Embryonic facial prominence (tissue), 1 donor: ENCODE measurements at regions not wholly inside any gene's neighbourhood (a gene's known extent, or its start where the extent isn't known, plus 50 kb on each side); places are given as distances from the start of the nearest gene placed in this dataset.

Experiments used
- DNase-seq: peaks from one replicate; pipeline ENCODE4 v3.0.0-alpha.2; 2016; ENCODE audit errors: extremely low spot score

DNA sequence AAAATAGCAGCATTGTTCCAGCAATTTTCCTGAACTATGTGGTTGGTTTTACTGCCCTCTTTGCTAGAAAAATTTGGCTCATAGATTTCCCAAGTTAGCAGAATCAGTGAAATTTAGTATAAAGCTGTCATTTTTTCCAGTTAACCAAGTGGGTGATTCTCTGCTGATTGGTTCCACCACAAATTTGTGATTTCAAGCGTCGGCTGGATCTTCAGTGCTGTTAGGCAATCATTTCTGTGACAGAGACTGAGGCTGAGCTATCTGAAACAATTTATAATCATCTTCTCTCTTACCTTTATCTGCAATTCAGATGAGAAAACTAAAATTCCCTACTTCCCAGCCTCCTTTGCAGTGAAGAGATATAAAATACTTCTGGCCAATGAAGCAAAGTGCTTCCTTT lies 68.6 kb upstream of the OTUD4 start:
- no peak for DNase-seq

DNA sequence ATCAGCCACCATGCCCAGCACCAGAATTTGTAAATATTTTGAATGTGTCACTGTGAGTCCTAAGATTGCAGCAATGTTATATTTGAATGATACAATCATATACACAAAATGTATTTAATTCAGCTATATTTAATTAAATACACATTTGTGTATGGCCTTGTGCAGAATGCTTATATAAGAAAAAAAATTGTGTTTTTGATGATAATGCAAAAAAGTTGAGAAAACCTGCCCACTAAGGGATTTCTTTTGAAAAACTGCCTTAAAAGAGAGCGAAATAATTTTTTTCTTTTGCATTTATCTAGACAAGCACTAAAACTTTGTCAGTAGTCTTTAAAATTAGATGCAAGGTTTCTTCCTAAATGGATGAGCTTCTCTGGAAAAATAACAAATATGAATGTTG lies 68.1 kb upstream of the OTUD4 start:
- DNase-seq, result no peak

DNA sequence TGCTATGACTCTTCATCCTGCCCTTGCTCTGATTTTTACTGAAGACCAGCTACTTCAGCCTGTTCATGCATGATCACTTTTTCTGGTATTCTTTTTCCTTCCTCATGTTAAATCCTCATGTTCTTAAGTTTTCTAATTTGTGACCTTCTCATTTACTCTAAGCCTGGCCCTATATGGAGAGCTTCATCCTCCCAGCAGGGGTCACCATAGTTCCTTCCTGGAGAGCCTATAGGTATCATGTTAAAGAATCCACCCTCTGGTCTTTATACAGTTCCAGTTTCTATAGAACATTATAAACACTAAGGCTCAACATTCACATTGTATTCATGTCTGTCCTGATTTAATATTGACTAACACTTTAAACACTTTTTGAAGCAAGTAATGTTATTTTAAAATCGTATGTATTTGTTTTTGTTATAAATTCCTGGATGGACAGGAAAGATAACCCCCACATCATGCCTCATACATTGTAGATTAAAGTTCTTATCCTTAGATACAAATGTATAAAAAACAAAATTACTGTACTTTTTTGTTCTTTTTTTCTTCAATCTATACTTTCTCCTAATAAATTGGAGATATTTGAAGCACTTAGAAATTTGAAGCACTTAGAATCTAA lies 53.8 kb upstream of the OTUD4 start:
- peak; percentile 74 for DNase-seq

DNA sequence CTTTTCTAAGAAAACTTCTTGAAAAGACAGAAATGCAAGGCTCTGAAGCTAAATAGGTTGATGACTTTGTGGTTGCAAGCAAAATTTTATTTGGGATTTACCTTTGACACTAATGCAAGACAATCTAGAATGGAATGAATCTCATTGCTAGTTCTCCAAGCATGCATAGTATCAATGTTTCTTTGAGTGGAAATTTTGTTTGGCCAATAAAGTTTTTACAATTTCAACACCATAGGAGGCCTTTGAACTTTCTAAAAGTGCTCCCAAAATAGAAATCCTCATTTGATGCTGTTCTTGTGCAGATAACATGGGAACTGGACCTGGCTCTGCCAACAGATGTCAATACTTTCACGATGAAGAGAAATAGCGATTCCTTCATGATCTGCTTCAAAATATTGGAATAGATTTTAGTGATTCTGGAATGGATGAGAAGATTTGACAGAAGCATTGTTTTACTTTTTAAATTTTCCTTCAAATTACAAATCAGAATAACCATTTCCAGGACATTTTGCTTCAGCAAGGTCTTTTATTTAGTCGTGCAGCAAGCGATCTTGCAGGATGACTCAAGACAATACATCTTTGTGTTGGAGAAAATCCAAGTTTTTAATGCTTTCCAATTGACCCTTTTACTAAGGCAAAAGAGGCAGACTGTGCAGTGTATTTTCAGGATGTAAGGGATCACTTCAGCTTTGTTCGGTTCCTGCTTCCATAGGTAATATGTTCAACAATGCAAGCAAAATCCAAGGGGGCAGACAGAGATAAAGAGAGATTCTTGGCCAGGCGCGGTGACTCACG lies 51.7 kb upstream of the OTUD4 start:
- DNase-seq, result no peak

DNA sequence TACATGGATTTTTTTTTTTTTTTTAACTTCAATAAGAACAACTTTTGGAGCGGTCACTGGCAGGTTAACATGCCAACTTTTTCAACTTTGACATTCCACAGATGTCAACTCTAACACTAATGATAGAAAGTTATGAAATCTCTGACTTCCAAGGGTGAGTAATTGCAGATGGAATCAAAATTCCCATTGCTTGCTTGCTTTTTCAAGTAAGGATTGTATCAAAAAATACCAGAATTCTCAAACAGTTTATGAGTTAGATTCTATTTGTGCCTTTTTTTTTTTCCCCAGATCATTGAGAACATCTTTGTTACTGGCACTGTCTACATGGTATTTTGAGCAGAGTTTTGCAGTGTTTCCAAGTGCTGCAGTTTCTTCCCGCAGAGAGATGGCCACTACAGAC lies 50.3 kb upstream of the OTUD4 start:
- no peak for DNase-seq
